Lung (tissue), 11 donors: ENCODE measurements at regions not wholly inside any gene's neighbourhood (a gene's known extent, or its start where the extent isn't known, plus 50 kb on each side); places are given as distances from the start of the nearest gene placed in this dataset.

Experiments
- ATAC-seq: fragments of 200-7000 bp; cut with Tn5 transposase; one replicate; pipeline ENCODE4 v1.9.1; 2020; ENCODE audit warnings: moderate number of reproducible peaks; ENCODE audit not compliant: insufficient read depth, low FRiP score
- DNase-seq, 3 donors: peaks; one replicate each; pipeline ENCODE4 v3.0.0-alpha.2; 2013 to 2017
- H3K27ac ChIP-seq, 2 donors: one replicate each; pipeline ENCODE4 v1.5.1; 2013; ENCODE audit warnings: mild to moderate bottlenecking in 2 of 2, moderate library complexity in 2 of 2, control low read depth in 1 of 2, inconsistent platforms in 1 of 2, low read depth in 1 of 2, low read length in 1 of 2
- H3K27me3 ChIP-seq, 3 donors: one replicate each; pipeline ENCODE4 v1.5.1; 2013; ENCODE audit warnings: low read length in 2 of 3; ENCODE audit not compliant: control insufficient read depth in 3 of 3, insufficient read depth in 3 of 3
- H3K36me3 ChIP-seq, 4 donors: one replicate each; pipeline ENCODE4 v1.5.1; 2013; ENCODE audit warnings: low read length in 4 of 4, mild to moderate bottlenecking in 1 of 4, moderate library complexity in 1 of 4; ENCODE audit not compliant: control insufficient read depth in 4 of 4, insufficient read depth in 4 of 4
- H3K4me1 ChIP-seq, 5 donors: one replicate each; pipeline ENCODE4 v1.5.1; 2013; ENCODE audit warnings: low read length in 5 of 5, mild to moderate bottlenecking in 2 of 5, moderate library complexity in 1 of 5; ENCODE audit not compliant: control insufficient read depth in 5 of 5, insufficient read depth in 5 of 5
- H3K4me3 ChIP-seq: one replicate; pipeline ENCODE4 v1.5.1; 2013; ENCODE audit warnings: mild to moderate bottlenecking, control low read depth, moderate library complexity
- H3K9ac ChIP-seq, 2 donors: one replicate each; pipeline ENCODE4 v1.5.1; 2013; ENCODE audit warnings: low read length in 2 of 2, control low read depth in 1 of 2; ENCODE audit not compliant: insufficient read depth in 1 of 2
- H3K9me3 ChIP-seq, 4 donors: one replicate each; pipeline ENCODE4 v1.5.1; 2013; ENCODE audit warnings: low read length in 3 of 4, mild to moderate bottlenecking in 1 of 4, moderate library complexity in 1 of 4; ENCODE audit not compliant: control insufficient read depth in 4 of 4, insufficient read depth in 3 of 4
- WGBS, 2 donors: extraction: QIAGEN DNeasy Blood & Tissue Kit; methylation state at CpG; one replicate each; pipeline ENCODE4 v1.1.7; 2013; 5-methylcytosine and 5-hydroxymethylcytosine counted together
- TF ChIP-seq, protein P1 (sequence below): IDR thresholded peaks from 2 replicates; pipeline ENCODE4 v1.5.1; 2012; ENCODE audit warnings: mild to moderate bottlenecking; ENCODE audit errors: control extremely low read depth, extremely low read depth
- donor health status: control.
- donor health status: control.
- donor health status: Bipolar disorder and iron deficiency.
- donor health status: healthy.
- donor health status: DM: yes; HTN: yes; CAD: no.

DNA sequence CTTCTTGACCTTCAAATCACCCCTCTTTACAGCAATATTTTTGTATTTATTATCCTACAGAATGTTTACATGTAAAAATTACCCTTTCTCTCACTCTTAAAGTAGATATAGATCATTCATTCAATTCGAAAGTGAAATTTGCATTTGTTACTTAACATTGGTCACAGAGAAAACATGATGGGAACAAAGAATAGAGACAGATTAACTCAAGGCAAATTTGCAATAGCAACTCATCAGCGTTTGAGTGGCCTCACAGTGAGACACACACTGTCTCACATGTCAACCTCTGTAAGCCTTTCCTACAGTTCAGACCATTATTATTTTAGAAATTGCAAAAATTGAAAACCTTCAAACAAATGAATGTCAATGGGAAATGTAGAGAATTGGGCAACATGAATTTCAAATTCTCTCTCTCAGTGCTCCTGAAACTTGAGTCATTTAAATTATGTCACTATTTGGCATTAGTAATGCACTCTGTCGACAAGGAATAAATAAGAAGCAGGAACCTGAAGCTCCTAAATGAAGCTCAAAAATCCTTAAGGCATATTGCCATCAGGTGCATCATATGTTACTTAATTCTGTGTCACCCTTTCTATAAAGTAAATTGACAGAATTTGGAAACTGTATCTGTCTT is 148.3 kb upstream of the ANXA10 start:
- 45 to 60% methylated on average over 3 of the region's 3 CpGs for WGBS, 2 donors
- no peak overlapping the region for H3K27ac ChIP-seq
- H3K36me3 ChIP-seq = no peaks in the 10 kb centered on the region
- H3K4me1 ChIP-seq = no peaks in the 10 kb centered on the region
- TF ChIP-seq, protein P1, sequence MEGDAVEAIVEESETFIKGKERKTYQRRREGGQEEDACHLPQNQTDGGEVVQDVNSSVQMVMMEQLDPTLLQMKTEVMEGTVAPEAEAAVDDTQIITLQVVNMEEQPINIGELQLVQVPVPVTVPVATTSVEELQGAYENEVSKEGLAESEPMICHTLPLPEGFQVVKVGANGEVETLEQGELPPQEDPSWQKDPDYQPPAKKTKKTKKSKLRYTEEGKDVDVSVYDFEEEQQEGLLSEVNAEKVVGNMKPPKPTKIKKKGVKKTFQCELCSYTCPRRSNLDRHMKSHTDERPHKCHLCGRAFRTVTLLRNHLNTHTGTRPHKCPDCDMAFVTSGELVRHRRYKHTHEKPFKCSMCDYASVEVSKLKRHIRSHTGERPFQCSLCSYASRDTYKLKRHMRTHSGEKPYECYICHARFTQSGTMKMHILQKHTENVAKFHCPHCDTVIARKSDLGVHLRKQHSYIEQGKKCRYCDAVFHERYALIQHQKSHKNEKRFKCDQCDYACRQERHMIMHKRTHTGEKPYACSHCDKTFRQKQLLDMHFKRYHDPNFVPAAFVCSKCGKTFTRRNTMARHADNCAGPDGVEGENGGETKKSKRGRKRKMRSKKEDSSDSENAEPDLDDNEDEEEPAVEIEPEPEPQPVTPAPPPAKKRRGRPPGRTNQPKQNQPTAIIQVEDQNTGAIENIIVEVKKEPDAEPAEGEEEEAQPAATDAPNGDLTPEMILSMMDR = no peak
- no peaks in the 10 kb centered on the region for H3K27me3 ChIP-seq
- no peak overlapping the region for H3K9ac ChIP-seq
- H3K4me3 ChIP-seq = no peak overlapping the region
- ATAC-seq (no peak), DNase-seq (no peak)
- H3K9me3 ChIP-seq = peaks cover 0 to 4% (median 0%) of the 10 kb centered on the region in 4 donors

DNA sequence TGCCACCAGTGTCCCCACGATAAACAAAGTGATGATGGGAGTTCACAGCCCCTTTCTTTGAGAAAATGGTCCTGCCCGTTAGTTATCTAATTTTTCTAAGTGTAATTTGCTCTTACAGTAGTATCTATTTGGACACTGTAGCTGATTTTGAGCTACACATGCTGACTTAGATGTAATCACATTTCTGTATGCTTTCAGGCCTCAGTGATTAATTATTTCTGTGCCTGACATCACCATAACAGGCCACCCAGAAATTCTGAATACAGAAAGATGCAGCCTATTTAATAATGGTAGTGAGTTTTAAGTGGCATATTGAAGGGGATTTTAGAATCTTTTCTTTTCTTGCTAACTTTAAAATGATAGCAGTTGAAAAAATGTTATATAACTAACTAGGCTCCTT is 147.6 kb upstream of the ANXA10 start:
- Histone ChIP-seq H3K4me3 (no peak overlapping the region), H3K27me3 (no peaks in the 10 kb centered on the region), H3K27ac (no peak overlapping the region), H3K36me3 (no peaks in the 10 kb centered on the region), H3K9ac (no peak overlapping the region), H3K4me1 (no peaks in the 10 kb centered on the region), H3K9me3 (peaks cover 0 to 4% (median 0%) of the 10 kb centered on the region in 4 donors)
- TF ChIP-seq, protein P1 = no peak
- 69 to 85% methylated on average over 2 of the region's 2 CpGs for WGBS, 2 donors
- DNase-seq = no peak
- no peak for ATAC-seq

DNA sequence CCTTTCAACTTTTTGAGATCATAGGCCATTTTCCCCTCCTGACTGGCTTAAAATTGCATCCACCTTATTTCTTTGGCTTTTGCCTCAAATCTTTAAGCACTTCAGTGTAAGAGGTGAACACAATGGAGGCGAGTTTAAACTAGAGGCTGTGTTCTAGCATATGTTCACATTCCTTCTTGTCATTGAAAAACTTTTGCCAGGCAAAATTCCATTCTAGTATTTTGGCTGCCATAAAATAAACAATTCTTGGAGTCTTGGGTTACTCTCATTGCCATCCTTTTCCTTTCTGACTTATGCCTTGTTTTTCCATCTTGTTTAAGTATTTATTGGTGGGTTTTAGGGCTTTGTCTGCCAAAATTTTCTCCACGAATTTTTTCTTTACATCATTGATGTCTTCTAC is 137.3 kb upstream of the ANXA10 start:
- DNase-seq = peak in 2 of 3 donors; percentile 4 to 11
- Histone ChIP-seq H3K9me3 (peaks cover 0 to 7% (median 4%) of the 10 kb centered on the region in 4 donors), H3K4me3 (no peak overlapping the region), H3K27me3 (no peaks in the 10 kb centered on the region), H3K4me1 (no peaks in the 10 kb centered on the region), H3K27ac (no peak overlapping the region), H3K36me3 (no peaks in the 10 kb centered on the region), H3K9ac (no peak overlapping the region)
- TF ChIP-seq, protein P1 = no peak
- no peak for ATAC-seq
- WGBS, 2 donors = 69 to 78% methylated on average over 2 of the region's 2 CpGs

DNA sequence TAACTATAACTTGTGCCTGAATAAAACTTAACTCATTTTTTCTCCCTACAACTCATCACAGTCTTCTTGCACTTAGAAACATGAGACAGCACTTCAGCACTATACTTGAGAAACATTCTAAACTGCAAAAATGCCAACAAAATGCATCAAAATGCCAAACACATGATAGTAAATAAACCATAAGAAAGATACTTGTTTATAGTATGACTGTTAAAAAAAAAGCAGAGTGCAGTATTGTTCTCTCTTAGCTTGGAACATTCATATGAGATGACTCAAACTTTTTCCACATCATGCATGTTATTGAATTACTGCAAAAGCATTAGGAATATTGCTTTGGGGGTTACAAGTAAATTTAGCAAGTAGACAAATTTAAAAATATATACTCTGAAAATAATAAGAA is 135.7 kb upstream of the ANXA10 start:
- Histone ChIP-seq H3K4me1 (no peaks in the 10 kb centered on the region), H3K9ac (no peak overlapping the region), H3K27me3 (no peaks in the 10 kb centered on the region), H3K4me3 (no peak overlapping the region), H3K9me3 (peaks cover 0 to 7% (median 4%) of the 10 kb centered on the region in 4 donors), H3K36me3 (no peaks in the 10 kb centered on the region), H3K27ac (no peak overlapping the region)
- DNase-seq (no peak), ATAC-seq (no peak)
- TF ChIP-seq, protein P1 = no peak
